Left lung (tissue), 4 donors: ENCODE measurements at regions not wholly inside any gene's neighbourhood (a gene's known extent, or its start where the extent isn't known, plus 50 kb on each side); places are given as distances from the start of the nearest gene placed in this dataset.

Experiments used
- ATAC-seq: fragments of 200-7000 bp; cut with Tn5 transposase; one replicate; pipeline ENCODE4 v1.9.1; 2020; ENCODE audit warnings: moderate library complexity
- DNase-seq, 4 donors: peaks; one replicate each; pipeline ENCODE4 v3.0.0-alpha.2; 2013 to 2020
- H3K27ac ChIP-seq, 2 donors: fragments of 200-600 bp; sonication (generic) in 1 of 2; one replicate each; pipeline versions ENCODE4 v1.5.0 to v1.8.0; 2020 to 2021
- H3K27me3 ChIP-seq, 2 donors: fragments of 200-600 bp; sonication (generic) in 1 of 2; one replicate each; pipeline versions ENCODE4 v1.5.0 to v1.8.0; 2020 to 2021
- H3K36me3 ChIP-seq, 2 donors: fragments of 200-600 bp; sonication (generic) in 1 of 2; one replicate each; pipeline versions ENCODE4 v1.5.0 to v1.8.0; 2020 to 2021
- H3K4me1 ChIP-seq, 2 donors: fragments of 200-600 bp; one replicate each; pipeline ENCODE4 v1.8.0; 2021
- H3K4me3 ChIP-seq, 2 donors: fragments of 200-600 bp; sonication (generic) in 1 of 2; one replicate each; pipeline versions ENCODE4 v1.5.0 to v1.8.0; 2020 to 2021; ENCODE audit warnings: mild to moderate bottlenecking in 1 of 2
- H3K9me3 ChIP-seq, 2 donors: fragments of 200-600 bp; sonication (generic) in 1 of 2; one replicate each; pipeline versions ENCODE4 v1.5.0 to v1.8.0; 2020 to 2021
- intact Hi-C, 2 donors: fragments of 100-400 bp; cut with DNase I; formaldehyde crosslinking; loops; one replicate each; pipeline versions ENCODE4 v1.11.2 to v1.14.2; 2022
- TF ChIP-seq, protein P1 (sequence below), 2 donors: fragments of 200-600 bp; sonication (generic) in 1 of 2; IDR thresholded peaks; one replicate each; pipeline versions ENCODE4 v1.5.0 to v1.8.0; 2021; ENCODE audit warnings: antibody characterized with exemption in 2 of 2
- donor health status: DM: no; HTN: yes; CAD: no.
- donor health status: DM: no; HTN: no; CAD: no.

DNA sequence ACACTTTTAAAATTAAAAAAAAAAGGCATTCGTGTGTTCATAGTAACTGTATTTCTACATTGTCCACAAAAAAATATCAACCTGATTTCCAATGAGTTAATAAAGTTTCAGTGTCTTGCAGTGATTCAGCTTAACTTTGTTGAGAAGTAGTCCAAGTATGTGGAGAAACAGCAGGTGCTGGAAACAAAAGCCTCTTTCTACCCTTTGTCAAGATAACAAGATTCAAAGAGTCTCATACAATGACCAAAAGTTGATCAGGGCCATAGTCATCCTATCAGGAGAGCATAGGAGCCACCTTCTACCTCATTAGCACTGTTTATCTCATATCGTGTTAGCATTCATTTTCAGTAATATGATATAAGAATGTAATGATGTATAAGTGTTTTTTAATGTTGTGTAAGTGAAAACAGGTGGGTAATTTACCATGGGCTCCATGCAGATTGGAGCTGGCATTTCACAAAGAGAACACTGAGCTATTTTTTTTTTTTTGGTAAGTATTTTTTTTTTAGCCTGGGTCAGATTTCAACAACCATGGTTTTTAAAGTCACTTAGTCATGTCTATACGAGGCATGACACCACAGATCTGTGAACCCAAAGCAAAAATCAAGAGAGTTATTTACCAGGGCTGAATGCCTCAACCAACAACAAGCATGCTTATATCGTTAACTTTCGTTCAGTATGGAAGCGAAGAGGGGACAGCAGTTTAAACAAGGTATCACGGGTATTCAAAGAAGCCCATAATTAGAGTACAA lies 165.0 kb upstream of the ZNF521 start:
- DNase-seq (no peak), ATAC-seq (no peak)
- H3K27ac ChIP-seq, result no peak overlapping the region
- H3K27me3 ChIP-seq, result no peaks in the 10 kb centered on the region
- no peaks in the 10 kb centered on the region for H3K9me3 ChIP-seq
- H3K36me3 ChIP-seq, result no peaks in the 10 kb centered on the region
- TF ChIP-seq, protein P1, sequence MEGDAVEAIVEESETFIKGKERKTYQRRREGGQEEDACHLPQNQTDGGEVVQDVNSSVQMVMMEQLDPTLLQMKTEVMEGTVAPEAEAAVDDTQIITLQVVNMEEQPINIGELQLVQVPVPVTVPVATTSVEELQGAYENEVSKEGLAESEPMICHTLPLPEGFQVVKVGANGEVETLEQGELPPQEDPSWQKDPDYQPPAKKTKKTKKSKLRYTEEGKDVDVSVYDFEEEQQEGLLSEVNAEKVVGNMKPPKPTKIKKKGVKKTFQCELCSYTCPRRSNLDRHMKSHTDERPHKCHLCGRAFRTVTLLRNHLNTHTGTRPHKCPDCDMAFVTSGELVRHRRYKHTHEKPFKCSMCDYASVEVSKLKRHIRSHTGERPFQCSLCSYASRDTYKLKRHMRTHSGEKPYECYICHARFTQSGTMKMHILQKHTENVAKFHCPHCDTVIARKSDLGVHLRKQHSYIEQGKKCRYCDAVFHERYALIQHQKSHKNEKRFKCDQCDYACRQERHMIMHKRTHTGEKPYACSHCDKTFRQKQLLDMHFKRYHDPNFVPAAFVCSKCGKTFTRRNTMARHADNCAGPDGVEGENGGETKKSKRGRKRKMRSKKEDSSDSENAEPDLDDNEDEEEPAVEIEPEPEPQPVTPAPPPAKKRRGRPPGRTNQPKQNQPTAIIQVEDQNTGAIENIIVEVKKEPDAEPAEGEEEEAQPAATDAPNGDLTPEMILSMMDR (IDR thresholded peaks at IDR 0.05), result no peak
- no peak overlapping the region for H3K4me3 ChIP-seq
- peaks cover 0 to 4% of the 10 kb centered on the region in 2 donors for H3K4me1 ChIP-seq
- intact Hi-C loops, result no loop called here

DNA sequence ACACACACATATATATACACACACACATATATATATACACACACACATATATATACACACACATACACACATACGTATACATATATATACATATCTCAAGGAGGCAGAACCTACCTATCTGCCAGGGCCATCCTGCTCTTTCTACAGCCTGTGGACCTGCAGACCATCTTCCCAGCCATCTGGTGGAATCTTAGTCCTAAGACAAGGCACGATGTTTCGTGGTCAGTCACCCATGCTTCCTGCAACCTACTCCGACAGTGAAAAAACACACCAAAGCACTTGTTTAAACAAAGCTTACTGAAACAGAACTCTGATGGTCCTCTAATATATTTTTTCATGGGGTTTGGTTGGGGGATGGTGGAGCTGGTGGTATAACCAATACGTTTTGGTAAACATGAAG lies 164.2 kb upstream of the ZNF521 start:
- Histone ChIP-seq H3K4me3 (no peak overlapping the region), H3K27me3 (no peaks in the 10 kb centered on the region), H3K9me3 (no peaks in the 10 kb centered on the region), H3K4me1 (peaks cover 0 to 4% of the 10 kb centered on the region in 2 donors), H3K36me3 (no peaks in the 10 kb centered on the region), H3K27ac (no peak overlapping the region)
- TF ChIP-seq, protein P1 (IDR thresholded peaks at IDR 0.05), result no peak
- intact Hi-C loops, result no loop called here
- DNase-seq (no peak), ATAC-seq (no peak)

DNA sequence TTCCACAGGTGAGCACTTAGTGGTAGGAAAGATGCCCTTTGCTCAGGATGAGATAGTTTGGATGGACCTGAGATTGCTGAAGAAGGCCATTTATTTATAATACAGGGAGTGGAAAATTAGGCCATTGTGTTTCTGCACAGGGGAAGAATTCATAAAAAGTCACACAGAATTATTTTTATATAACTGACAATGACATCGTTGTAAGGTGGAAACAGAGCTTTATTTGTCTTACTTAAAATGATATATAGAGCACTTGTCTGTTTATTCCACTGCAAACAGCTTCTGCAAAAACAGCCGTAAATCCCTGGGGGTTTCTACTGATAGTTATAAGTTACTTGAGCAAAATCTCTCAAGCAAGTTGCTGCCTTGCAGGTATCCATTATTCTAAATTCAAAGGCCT lies 158.1 kb upstream of the ZNF521 start:
- Histone ChIP-seq H3K27ac (no peak overlapping the region), H3K27me3 (no peaks in the 10 kb centered on the region), H3K4me1 (no peaks in the 10 kb centered on the region), H3K36me3 (no peaks in the 10 kb centered on the region), H3K9me3 (no peaks in the 10 kb centered on the region), H3K4me3 (no peak overlapping the region)
- TF ChIP-seq, protein P1 (IDR thresholded peaks at IDR 0.05), result no peak
- no peak for DNase-seq
- intact Hi-C loops, result no loop called here
- no peak for ATAC-seq

DNA sequence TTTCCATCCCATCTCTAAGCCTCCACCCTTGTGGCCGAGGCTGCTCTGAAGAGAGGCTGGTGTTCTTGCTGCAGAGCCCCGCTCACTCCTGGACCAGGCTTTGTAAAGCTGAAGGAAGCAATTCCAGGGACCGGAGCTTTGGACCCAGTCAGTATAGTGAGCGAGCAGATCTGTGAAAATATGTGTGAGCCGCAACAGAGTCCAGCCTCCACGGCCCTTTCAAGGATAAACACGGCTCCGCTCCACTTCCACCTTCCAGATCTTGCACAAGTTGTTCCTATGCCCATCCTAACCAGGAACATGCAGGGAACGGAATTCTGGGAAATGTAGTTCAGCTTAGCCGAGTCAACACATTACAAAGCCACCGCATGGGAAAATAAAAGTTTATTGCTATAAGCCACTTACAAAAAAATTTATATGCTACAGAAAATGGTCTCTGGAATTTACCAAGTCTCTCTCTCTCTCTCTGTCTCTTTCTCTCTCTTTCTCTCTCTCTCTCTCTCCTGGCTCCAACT lies 151.7 kb upstream of the ZNF521 start:
- intact Hi-C loops, result no loop called here
- ATAC-seq, result peak; percentile 95
- Histone ChIP-seq H3K4me3 (peak overlapping the region; percentile 15 to 29), H3K9me3 (no peaks in the 10 kb centered on the region), H3K27ac (no peak overlapping the region), H3K4me1 (no peaks in the 10 kb centered on the region), H3K27me3 (peaks cover 0 to 6% of the 10 kb centered on the region in 2 donors), H3K36me3 (no peaks in the 10 kb centered on the region)
- DNase-seq, result peak in 3 of 4 donors; percentile 43 to 78 (median 56)
- TF ChIP-seq, protein P1 (IDR thresholded peaks at IDR 0.05), result no peak

DNA sequence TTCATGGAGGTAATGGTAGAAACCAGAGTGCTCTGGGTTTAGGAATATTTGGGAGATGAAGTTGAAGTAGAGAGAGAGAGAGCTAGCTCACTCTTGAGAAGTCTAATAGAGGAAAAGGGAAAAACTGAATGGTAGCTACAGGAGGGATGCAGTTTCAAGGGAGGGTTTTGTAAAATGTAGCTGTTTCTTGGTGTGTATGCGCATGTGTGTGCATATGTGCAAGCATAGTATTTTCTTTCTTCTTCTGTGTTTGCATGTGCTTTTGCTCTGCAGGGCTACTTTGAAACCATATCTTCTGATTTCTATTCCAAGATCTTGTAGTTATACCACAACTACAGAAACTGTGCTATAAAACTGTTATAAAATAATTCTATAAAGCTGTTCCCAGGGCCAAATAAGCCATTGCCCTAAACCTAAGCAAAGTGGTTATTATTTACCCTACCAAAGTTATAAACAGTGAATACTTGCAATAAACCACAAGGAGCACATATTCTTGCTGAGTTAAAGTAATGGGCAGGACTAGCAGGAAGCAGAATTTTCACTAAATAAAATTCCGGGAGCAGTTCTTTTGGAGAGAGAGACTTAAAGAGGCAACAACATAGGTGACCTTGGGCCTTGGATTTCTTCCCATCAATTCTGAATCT lies 145.3 kb upstream of the ZNF521 start:
- intact Hi-C loops, result no loop called here
- no peak for ATAC-seq

More for the DNA sequence above, 145.3 kb upstream of the ZNF521 start:
- DNase-seq, result no peak
- Histone ChIP-seq H3K9me3 (peaks cover 0 to 7% of the 10 kb centered on the region in 2 donors), H3K27ac (no peak overlapping the region), H3K4me3 (no peak overlapping the region), H3K4me1 (no peaks in the 10 kb centered on the region), H3K27me3 (no peaks in the 10 kb centered on the region), H3K36me3 (no peaks in the 10 kb centered on the region)
- TF ChIP-seq, protein P1 (IDR thresholded peaks at IDR 0.05), result no peak
